22Rv1 (cell line): ENCODE measurements at regions not wholly inside any gene's neighbourhood (a gene's known extent, or its start where the extent isn't known, plus 50 kb on each side); places are given as distances from the start of the nearest gene placed in this dataset.

Source experiments
- CTCF ChIP-seq: fragments of 450-650 bp; IDR thresholded peaks from 2 replicates; pipeline ENCODE4 v1.5.1; 2017; ENCODE audit warnings: mild to moderate bottlenecking
- ZFX ChIP-seq: fragments of 450-650 bp; IDR thresholded peaks from 2 replicates; pipeline ENCODE4 v1.6.1; 2017; ENCODE audit warnings: antibody characterized with exemption, borderline replicate concordance

- TF ChIP-seq CTCF (no peak), ZFX (no peak)
These were observed 152.7 kb downstream of the AEBP2 start for GRCh38 chr12:19591951-19592350.
